ENCODE measurements at regions not wholly inside any gene's neighbourhood (a gene's known extent, or its start where the extent isn't known, plus 50 kb on each side); places are given as distances from the start of the nearest gene placed in this dataset.
A peak's percentile ranks its signal among the peaks of the same experiment; 100 is the strongest.

DNA sequence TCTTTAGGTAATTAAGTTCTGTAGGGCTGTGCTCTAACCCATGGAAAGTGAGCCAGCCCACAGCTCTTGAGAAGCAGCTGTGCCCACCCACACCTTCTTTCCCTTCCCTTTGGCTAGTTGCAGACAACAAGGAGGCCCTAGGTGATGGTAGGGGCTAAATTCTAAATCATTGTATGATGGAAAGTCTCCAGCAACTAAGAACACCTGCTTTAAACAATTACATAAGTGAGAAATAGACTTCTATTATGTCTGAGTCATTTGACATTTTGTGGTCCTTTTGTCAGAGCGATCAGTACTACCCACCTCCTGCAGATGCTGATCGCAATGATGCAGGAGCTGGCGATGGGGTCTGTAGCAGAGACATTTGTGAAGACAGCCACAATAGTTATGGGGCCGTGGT, 79.6 kb downstream of the TEX51 start:
- Histone ChIP-seq H3K36me3 (no peaks in the 10 kb centered on the region), H3K4me3 (no peak overlapping the region), H3K4me1 (no peaks in the 10 kb centered on the region), H3K27me3 (no peaks in the 10 kb centered on the region), H3K27ac (no peak overlapping the region), H3K9me3 (no peaks in the 10 kb centered on the region)
- no peak for TF ChIP-seq CTCF (IDR thresholded peaks at IDR 0.05)
- no peak for TF ChIP-seq POLR2A (IDR thresholded peaks at IDR 0.05)
- 83% methylated on average over 4 of the region's 4 CpGs for WGBS (ENCODE audit: insufficient coverage, low coverage, low lambda C conversion rate, missing lambda C conversion rate)
- DNase-seq (no peak), ATAC-seq (no peak)
- intact Hi-C loops (cut with DNase I) = no loop called here

GRCh38 chr2:126979039-126980003, 80.6 kb downstream of the TEX51 start:
- Histone ChIP-seq H3K4me3 (no peak overlapping the region), H3K27me3 (no peaks in the 10 kb centered on the region), H3K36me3 (no peaks in the 10 kb centered on the region), H3K27ac (no peak overlapping the region), H3K4me1 (no peaks in the 10 kb centered on the region), H3K9me3 (no peaks in the 10 kb centered on the region)
- 84% methylated on average over 2 of the region's 7 CpGs for WGBS (ENCODE audit: insufficient coverage, low coverage, low lambda C conversion rate, missing lambda C conversion rate)
- intact Hi-C loops (cut with DNase I) = no loop called here
- ATAC-seq (no peak), DNase-seq (no peak)
- TF ChIP-seq POLR2A (IDR thresholded peaks at IDR 0.05) (no peak), CTCF (IDR thresholded peaks at IDR 0.05) (no peak)

GRCh38 chr2:126981476-126981875, 82.8 kb downstream of the TEX51 start:
- 72% methylated on average over 5 of the region's 6 CpGs for WGBS (ENCODE audit: insufficient coverage, low coverage, low lambda C conversion rate, missing lambda C conversion rate)
- no peak for DNase-seq
- intact Hi-C loops (cut with DNase I) = no loop called here
- no peak overlapping the region for H3K4me3 ChIP-seq
- peak in 1 of 4 donors; percentile 25 for ATAC-seq
- no peaks in the 10 kb centered on the region for H3K27me3 ChIP-seq
- no peaks in the 10 kb centered on the region for H3K4me1 ChIP-seq
- H3K27ac ChIP-seq = no peak overlapping the region
- H3K9me3 ChIP-seq = no peaks in the 10 kb centered on the region
- H3K36me3 ChIP-seq = no peaks in the 10 kb centered on the region
- TF ChIP-seq POLR2A (IDR thresholded peaks at IDR 0.05) (no peak), CTCF (IDR thresholded peaks at IDR 0.05) (no peak)

- no peak for DNase-seq
- no peaks in the 10 kb centered on the region for H3K4me1 ChIP-seq
- no peaks in the 10 kb centered on the region for H3K27me3 ChIP-seq
- no peaks in the 10 kb centered on the region for H3K36me3 ChIP-seq
- 68% methylated on average over 3 of the region's 5 CpGs for WGBS (ENCODE audit: insufficient coverage, low coverage, low lambda C conversion rate, missing lambda C conversion rate)
- intact Hi-C loops (cut with DNase I) = no loop called here
- H3K4me3 ChIP-seq = no peak overlapping the region
- ATAC-seq = peak in 1 of 4 donors; percentile 85
- no peak overlapping the region for H3K27ac ChIP-seq
- TF ChIP-seq CTCF (IDR thresholded peaks at IDR 0.05) (no peak), POLR2A (IDR thresholded peaks at IDR 0.05) (no peak)
- H3K9me3 ChIP-seq = no peaks in the 10 kb centered on the region
Measured at GRCh38 chr2:126982935-126983334, 84.2 kb downstream of the TEX51 start.

Data from right lobe of liver (tissue), 6 donors.